HG03432 (cell line): ENCODE measurements at regions not wholly inside any gene's neighbourhood (a gene's known extent, or its start where the extent isn't known, plus 50 kb on each side); places are given as distances from the start of the nearest gene placed in this dataset.

Experiments used
- ATAC-seq: cut with Tn5 transposase; IDR thresholded peaks from one replicate; pipeline ENCODE4 v1.9.1; 2021; ENCODE audit warnings: mild to moderate bottlenecking, moderate library complexity; ENCODE audit not compliant: unreplicated experiment

DNA sequence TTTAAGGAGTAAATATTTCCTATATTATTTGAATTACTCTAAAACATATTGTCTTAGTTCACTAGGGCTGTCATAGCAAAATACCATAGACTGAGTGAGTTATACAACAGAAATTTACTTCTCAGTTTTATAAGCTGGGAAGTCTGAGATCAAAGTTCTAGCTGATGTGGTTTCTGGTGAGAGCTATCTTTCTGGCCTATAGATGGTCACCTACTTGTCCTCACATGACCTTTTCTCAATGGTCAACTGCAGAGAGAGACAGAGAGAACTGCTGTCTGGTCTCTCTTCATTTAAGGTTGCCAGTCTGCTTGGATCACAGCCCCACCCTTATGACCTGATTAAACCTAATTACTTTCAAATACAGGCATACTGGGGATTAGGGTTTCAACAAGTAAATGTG is 490.9 kb downstream of the FBXO15 start:
- ATAC-seq, result no peak

DNA sequence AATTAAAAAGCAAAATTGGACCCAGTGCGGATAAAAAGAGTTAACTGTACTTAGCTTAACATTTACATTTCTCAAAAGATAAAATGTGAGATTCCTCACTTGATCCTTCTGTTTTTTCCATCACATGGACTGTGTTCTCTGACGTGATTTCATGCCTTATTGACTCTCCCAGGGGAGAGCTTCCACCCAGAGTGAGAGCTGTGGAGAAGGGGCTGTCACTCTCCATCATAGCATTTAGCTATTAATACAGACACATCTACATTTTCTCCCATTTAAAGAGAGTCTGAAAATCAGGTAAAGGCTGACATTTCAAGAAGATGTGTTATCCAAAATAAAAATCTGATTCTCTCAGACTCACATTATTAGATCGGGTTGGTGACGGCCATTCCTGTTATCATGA is 493.8 kb downstream of the FBXO15 start:
- ATAC-seq, result no peak

DNA sequence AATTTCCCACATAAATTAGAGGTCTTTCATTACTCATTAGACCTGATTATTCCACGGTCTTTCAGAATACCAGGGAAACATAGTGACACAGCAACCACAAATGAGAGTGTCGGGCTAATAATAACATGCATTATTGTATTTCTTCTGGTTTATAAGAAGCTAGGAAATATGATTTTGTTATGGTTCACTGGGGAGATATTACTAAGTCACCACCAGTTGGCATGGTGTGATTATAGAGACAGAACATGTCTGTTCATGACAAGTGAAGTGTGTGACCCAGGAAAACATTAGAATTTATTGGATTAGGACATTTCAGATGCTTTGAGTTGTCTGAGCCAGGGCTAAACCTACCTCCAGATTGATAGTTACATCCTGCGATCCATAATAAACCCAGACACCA is 494.4 kb downstream of the FBXO15 start:
- ATAC-seq, result no peak

DNA sequence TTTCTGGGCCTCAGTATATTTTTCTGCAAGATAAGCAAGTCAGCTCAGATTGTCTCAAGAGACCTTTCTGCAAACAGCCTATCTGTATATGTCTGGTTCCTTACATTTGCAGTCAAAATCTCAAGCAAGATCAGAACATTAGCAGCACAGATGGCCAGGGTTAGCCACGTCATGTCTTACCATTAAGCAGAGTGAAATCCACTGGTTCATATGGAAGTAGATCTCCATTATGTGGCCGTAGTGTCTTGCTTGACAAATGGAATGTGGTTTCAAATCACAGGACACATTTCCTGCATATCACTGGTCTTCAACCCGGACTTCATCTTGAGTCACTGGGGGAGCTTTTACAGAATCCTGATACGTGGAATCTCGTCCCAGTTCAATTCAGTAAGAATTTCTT is 500.2 kb downstream of the FBXO15 start:
- ATAC-seq, result no peak

DNA sequence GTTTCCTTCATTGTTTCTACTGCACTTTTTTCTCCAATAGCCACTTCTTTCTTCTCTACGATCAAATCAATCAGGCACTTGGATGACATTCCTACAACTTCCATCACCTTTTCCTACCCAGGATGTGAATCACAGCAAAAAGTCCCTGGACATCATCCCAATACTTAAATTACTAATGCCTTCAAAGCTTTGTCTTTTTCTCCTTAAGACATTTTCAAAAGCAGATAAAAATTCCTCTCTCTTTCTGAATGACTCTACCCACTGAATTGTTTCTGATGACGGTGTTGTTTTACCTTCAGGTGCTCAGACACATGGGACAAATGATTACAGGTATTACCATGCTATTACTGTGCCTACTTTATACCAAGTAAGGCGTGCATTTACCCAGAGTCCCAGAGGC is 500.9 kb downstream of the FBXO15 start:
- no peak for ATAC-seq

DNA sequence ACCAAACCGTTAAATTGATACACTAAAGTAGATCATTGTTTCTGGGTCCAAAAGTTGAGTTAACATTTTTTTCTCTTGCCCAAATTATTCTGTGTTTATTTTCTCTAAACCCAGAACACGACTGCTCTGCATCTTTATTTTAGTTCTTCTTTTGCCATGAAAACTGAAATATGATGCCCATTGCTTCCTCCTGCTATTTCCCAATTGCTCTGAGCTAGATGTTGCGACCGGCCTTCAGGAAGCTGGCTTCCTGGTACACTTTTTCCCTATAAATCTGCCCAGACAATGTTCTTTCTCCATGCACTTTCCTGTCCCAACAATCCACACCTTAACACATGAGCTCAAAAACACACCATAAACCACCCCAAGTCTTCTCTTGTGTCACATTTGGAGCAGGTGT is 501.4 kb downstream of the FBXO15 start:
- ATAC-seq, result no peak

DNA sequence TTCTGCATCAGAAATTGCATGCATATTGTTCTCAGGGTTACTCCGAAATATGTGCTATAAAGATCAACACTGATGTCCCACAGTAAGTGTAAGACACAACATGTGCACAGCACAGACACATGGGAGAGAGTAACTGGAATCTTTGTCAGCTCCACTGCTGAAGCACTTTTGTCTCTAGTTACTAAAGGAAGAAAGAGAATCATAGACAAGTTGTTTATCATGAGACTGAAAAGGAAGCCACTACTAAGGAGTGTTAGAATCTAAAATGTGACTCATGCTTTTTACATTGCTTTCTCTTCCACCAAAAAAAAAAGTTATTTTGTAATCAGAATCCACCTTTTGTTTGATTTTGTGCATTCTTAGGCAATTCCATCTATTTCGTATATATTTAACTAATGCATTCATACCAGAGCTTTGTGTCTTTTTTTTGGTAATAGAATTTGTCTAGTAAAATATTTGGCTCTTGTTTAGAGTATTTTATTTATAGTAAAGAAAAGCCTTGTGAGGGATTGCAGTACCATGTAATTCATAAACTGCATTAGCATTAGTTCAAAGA is 502.4 kb downstream of the FBXO15 start:
- no peak for ATAC-seq

DNA sequence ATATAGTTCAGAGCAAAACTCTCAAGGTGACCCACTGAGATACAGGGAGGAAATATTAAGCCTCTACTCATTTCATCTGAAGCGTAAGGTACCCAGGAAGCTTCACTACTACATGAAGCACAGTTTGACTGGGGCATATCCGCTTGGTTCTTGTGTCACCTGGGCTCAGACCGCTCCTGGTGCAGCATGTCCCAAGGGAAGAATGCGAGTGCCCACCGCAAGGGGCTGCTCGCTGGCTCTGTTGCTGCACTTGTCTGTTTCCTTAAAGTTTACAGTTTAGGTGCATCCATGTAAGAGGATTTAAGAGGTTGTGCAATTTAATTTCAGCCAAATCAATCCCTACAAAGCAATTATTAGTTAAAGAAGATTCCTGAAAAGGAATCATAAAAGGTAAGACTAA is 507.8 kb downstream of the FBXO15 start:
- no peak for ATAC-seq

DNA sequence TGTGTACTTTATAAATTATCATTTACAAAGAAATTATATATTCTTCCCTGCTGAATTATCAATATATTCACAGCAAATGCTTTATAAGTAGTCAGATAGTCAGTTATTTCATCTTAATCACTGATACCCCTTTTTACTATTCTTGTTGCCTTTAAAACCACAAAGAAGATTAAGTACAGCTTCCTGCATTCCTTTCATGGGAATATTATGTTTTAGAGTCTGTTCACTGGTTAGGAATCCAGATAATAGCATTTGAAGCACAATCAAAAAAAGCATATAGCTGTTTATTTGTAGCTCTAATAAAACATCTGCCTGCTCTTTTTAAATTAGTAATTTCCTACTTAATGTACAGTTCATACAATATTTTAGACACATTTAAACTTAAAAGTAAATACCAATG is 508.9 kb downstream of the FBXO15 start:
- no peak for ATAC-seq

DNA sequence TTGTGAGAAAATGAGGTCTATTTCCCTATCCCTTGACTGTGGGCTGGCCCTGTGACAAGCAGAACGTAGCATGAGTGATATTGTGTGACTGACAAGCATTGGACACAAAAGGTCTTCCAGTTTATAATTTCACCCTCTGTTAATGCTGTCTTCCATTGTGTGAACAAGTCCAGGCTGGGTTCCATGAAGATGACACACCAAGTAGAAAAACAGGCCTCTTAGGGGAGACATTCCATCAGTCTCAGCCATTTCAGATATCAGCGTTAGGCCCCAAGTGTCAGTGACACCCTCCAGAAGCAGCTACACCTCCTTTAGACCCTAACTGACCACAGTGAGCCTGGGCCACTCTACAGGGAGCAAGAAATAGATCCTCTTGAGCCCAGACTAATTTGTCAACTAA is 511.3 kb downstream of the FBXO15 start:
- ATAC-seq, result no peak

DNA sequence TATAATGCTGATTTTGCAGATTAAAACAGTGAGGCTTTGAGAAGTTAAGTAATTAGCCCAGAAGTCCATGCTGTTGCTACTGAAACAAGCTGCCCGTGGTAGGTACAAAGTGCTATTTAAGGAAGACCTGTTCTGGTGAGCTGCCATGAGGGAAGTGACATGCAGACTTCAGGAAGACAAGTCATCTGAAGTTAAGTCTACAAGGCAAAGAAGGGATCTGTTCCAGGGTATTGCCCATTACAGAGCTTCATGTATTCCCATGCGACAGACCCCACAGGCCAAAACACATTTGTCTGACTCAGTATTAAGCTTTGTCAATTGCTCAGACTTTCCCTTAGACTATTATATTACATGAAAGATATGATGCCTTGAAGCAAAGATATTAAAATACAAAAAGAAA is 520.8 kb downstream of the FBXO15 start:
- ATAC-seq, result no peak

DNA sequence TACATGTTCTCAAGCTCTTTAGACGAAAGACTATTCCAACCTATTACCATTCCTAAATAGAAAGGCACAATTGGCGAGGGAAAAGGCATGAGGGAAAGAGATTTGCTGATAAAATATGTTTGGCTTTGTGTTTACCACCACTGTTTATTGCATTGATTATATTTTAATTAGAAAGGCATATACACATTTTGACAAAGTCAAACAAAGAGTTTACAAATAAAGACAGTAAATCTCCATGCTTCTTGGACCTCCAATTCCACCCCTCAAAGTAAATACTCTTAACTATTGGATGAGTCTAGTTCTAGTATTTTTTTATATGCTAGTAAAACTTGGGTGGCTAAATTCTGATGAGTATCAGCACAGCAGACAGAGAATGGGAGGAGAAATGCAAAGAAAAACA is 521.4 kb downstream of the FBXO15 start:
- no peak for ATAC-seq

DNA sequence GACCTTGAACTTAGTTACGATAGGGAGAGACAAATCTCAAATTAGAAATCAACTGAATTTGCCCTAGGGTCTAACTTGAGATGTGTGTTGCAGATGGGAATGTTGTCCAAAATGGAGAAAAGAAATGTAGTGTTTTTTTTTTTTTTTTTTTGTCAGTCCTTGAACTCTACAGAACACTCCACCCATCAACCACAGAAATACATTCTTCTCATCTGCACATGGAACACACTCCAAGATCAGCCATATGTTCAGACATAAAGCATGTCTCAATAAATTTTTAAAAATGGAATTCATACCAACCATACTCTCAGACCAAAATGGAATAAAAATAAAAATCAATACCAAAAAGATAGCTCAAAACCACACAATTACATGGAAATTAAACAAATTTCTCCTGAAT is 526.5 kb downstream of the FBXO15 start:
- ATAC-seq, result no peak

DNA sequence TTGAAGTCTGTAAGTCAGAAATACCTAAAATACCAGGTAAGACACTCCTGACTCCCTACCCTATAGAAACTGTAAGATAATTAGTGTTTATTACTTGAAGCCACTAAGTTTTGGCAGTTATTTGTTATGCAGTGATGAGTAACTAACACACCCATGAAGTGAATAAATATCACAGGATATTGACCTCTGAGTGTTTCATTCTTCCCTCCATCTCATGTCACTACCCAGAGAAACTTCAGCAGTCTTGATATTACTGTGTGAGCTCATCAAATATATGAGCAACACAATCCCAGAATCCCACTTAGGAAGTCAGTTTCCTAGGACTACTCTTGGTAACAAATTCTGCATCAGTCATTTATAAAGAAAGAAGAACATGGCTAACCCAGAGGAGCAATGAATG is 529.7 kb downstream of the FBXO15 start:
- ATAC-seq, result no peak

DNA sequence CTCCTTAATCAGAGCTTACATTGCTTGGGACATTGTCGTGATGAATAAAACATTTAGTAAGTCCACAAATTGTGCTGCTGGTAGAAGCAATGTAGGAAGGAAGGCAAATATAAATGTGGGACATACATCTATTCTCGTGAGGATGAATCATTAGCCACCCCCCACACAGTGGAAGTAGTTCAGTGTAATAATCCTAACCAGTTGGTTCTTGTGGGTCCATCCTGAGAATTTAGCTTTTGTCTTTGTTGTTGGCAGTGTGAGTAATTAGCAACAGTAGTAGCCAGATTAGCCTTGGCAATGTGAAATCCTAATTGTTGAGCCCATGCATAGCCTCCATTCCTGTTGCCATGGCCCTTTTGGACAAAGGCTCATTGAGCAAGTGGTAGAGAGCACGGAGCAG is 532.1 kb downstream of the FBXO15 start:
- ATAC-seq, result no peak

DNA sequence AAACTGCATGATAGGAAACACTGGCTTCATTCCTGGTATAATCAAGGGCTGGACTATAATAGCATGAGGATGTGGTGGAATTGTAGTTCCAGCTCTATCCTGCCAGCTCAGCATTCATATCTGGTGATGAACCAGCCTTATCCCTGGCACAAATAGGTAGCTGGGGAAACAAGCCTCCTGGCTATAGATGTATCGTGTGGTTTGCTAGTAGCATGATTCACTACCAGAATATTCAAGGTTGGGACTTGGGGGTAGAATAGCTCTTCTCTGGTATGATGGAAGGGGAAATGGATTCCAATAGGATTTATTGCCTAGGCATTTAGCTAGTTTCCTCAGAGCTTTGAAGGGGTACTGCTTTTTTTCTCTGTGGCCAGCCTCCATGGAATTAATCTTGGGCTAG is 532.8 kb downstream of the FBXO15 start:
- no peak for ATAC-seq

DNA sequence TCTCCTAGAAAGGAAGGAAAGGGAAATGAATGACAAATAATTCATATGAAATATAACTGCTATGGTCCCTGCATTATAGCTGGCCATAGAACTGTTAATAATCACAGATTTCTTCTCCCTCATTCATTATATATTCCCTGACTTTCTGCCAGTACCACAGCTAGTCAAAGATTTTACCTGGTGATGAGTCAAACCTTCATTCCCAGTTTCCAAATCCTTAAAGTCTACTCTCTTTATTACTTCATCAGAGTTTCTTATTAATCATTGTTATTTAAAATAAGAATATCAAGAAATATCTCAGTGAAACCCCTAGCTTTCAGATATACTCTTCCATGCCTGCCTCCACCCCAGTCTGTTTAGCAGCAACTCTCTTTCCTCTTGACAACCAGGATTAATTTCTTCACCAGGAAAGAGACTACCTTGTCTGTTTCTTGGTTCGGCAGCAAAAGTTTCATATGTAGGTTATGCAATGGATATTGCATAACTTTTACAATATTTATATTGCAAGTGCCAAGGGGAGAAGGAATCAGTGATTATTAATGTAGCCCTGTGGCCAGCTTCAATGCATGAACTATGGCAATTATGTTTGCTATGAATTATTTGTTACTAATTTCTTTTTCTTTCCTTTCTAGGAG is 533.8 kb downstream of the FBXO15 start:
- ATAC-seq, result no peak

DNA sequence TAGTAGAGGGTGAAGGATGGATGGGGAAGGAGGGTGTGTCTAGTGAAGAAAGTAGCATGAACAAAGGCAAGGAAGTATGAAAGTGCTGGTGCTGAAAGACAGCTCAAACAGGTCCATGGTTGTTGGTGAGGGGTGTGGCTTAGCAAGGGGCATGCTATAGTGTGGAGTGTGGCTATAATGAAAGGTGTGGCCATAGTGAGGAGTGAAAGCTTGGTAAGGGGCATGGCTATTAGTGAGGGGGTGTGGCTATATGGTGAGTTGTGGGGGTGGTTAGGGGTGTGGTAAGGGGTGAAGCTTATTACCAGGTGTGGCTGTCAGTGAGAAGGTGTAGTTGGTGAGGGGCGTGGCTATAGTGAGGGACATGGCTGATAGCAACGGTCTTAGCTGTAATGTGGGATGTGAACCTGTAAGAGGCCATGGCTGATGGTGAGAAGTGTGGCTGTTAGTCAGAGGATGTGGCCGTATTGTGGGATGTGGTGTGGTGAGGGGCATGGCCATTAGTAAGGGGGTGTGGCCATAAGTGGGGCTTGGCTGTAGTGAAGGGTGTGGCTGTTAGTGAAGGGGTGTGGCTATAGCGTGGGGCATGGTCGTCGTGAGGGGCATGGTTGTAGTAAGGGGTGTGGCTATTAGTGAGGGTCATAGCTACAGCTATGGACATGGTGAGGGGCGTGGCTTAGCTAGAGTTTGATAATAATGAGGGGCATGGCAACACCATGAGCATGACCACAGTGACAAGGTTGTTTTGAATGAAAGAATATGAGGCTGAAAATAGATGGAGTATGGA is 549.6 kb downstream of the FBXO15 start:
- no peak for ATAC-seq

DNA sequence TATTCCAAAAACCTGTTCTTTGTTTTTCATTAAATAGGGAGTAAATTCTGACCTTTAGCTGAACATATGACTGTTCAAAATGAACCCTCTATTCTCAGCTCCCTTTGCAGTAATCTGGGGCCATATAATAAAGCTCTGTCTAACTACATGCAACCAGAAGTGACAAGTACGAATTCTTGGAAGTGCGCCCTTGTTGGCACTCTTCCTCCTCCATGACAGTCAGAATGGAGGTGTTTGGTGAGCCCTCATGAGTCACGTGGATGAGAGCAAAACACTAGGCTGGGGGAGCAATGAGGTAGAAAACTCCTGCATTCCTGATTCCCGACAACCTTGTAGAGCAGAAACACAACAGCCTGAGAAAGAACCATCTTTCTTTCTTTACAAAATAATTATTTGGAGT is 552.9 kb downstream of the FBXO15 start:
- ATAC-seq, result no peak

DNA sequence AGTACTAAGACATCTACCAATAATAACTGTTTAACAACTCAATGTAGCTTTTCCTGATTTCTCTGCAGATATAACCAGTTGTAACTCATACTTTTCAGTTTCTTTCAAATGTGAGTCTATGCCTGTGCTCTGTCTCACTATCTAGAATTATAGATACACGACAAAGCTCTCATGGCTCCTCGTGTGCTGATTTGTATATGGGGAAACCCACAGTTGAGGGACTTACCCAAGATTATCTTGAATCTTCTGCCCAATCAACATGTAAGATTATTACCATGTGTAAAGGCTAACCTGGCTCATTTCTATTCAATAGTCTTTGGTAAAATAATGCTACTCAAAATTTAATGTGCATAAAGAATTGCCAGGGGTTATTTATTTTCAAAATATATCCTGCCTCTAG is 554.4 kb downstream of the FBXO15 start:
- no peak for ATAC-seq

DNA sequence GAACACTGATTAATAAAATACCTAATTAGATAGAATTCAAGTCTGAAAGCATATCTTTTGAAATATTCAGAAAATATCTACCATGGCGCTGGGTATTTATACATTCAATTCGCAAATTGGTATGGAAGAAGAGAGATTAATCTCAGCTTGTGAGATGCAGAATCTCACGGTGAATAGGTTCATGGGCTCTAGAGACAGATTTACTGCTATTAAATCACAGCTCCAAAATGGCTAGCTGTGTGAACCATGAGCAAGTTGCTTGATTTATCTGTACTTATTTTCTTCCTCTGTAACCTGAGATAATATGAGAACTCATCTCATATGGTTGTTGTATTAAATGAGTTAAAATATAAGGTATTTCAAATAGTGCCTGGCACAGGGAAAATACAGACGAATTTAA is 556.7 kb downstream of the FBXO15 start:
- no peak for ATAC-seq

DNA sequence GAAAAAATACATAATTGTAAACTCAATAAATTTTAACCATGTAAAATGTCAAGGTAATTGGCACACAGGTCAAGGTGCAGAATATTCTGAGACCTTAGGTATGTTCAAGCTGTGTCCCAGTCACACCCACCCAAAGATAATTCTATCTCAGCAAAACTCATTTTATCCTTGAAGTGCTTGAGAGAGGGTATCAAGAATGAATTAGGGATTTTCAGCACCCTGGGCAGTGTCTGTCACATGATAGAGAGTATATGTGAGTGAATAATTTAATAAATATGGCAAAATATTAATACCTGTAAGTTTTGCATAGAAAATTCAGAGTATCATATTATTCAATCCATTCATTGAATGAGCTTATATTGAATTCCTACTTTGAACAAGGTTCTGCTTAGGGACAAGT is 567.9 kb downstream of the FBXO15 start:
- ATAC-seq, result no peak

DNA sequence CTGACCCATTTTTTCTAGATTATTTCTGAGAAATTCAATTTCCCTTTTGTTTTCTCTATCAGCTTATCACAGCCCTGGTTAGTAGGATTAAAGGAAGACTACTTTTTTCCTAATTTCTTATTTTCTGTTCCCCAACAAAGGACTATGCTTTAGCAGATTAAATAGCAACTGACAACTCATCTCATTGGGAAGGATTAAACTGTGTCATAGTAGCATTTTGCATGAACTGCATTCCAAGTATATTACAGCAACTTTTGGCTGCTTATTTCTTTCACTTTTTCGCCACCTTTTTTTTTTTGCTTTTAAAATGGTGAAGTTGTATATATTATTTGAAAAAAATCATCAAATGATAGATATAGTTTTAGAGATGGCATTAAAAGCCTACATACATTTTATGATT is 570.3 kb downstream of the FBXO15 start:
- no peak for ATAC-seq
